IMR-90 (cell line): ENCODE measurements at regions not wholly inside any gene's neighbourhood (a gene's known extent, or its start where the extent isn't known, plus 50 kb on each side); places are given as distances from the start of the nearest gene placed in this dataset.

Source experiments
- ATAC-seq: fragments of 200-7000 bp; cut with Tn5 transposase; 2 replicates; pipeline ENCODE4 v1.9.1; 2020; ENCODE audit warnings: low read depth, mild to moderate bottlenecking, moderate library complexity
- BruUV-seq: library from RNA; stranded (reverse); fragments of 400-500 nt; replicated peaks from 2 replicates; lab custom pipeline; 2021; lab: Mats Ljungman, UMichigan
- CTCF ChIA-PET: fragments of 300-600 bp; formaldehyde crosslinking; extraction: SDS; loops from one replicate; lab custom pipeline; 2021; ENCODE audit warnings: antibody characterized with exemption; lab: Yijun Ruan, JAX
- POLR2A ChIA-PET: fragments of 300-600 bp; sonication (Branson Sonifier 250); formaldehyde crosslinking; loops from one replicate; lab custom pipeline; 2022; ENCODE audit warnings: antibody characterized with exemption; ENCODE audit not compliant: unreplicated experiment; lab: Charles Lee
- DNase-seq: peaks from one replicate; pipeline ENCODE4 v3.0.0; 2013
- H2AFZ ChIP-seq: replicated peaks from 2 replicates; pipeline ENCODE3; 2013; ENCODE audit warnings: low read length, mild to moderate bottlenecking; ENCODE audit not compliant: poor library complexity
- H2AK5ac ChIP-seq: 2 replicates; pipeline ENCODE4 v1.6.1; 2013; ENCODE audit warnings: low read depth, low read length, inconsistent platforms
- H2AK9ac ChIP-seq: replicated peaks from 2 replicates; pipeline ENCODE3; 2013; ENCODE audit warnings: mild to moderate bottlenecking, low read depth, low read length, moderate library complexity; ENCODE audit not compliant: poor library complexity
- H2BK120ac ChIP-seq: 2 replicates; pipeline ENCODE4 v1.6.1; 2013; ENCODE audit warnings: low read depth, low read length, inconsistent platforms
- H2BK15ac ChIP-seq: 3 replicates; pipeline ENCODE4 v1.6.1; 2013; ENCODE audit warnings: low read depth, low read length, inconsistent platforms
- H2BK20ac ChIP-seq: 2 replicates; pipeline ENCODE4 v1.6.1; 2013; ENCODE audit warnings: low read depth, mild to moderate bottlenecking, inconsistent platforms, low read length, moderate library complexity
- H2BK5ac ChIP-seq: 2 replicates; pipeline ENCODE4 v1.6.1; 2013; ENCODE audit warnings: mild to moderate bottlenecking, low read depth, low read length, inconsistent platforms; ENCODE audit not compliant: poor library complexity, severe bottlenecking
- H3K14ac ChIP-seq: replicated peaks from 2 replicates; pipeline ENCODE4 v1.6.1; 2013; ENCODE audit warnings: low read depth, low read length, inconsistent platforms
- H3K18ac ChIP-seq: 2 replicates; pipeline ENCODE4 v1.6.1; 2013; ENCODE audit warnings: low read depth, low read length, control low read depth
- H3K23ac ChIP-seq: 2 replicates; pipeline ENCODE4 v1.6.1; 2013; ENCODE audit warnings: low read depth, low read length, inconsistent platforms
- H3K27ac ChIP-seq: 2 replicates; pipeline ENCODE4 v1.5.1; 2013; ENCODE audit warnings: mild to moderate bottlenecking, control low read depth, low read length; ENCODE audit not compliant: insufficient read depth
- H3K27me3 ChIP-seq: 2 replicates; pipeline ENCODE4 v1.6.1; 2013; ENCODE audit warnings: low read length; ENCODE audit not compliant: control insufficient read depth, insufficient read depth
- H3K36me3 ChIP-seq: 2 replicates; pipeline ENCODE4 v1.6.1; 2013; ENCODE audit warnings: low read length, mixed read lengths; ENCODE audit not compliant: control insufficient read depth, insufficient read depth
- H3K4ac ChIP-seq: 2 replicates; pipeline ENCODE4 v1.6.1; 2013; ENCODE audit warnings: low read depth, low read length, inconsistent platforms
- H3K4me1 ChIP-seq: 2 replicates; pipeline ENCODE4 v1.6.1; 2013; ENCODE audit warnings: low read length, mixed read lengths; ENCODE audit not compliant: control insufficient read depth, insufficient read depth
- H3K4me2 ChIP-seq: 2 replicates; pipeline ENCODE4 v1.6.1; 2013; ENCODE audit warnings: low read depth, mild to moderate bottlenecking, control low read depth, low read length, moderate library complexity
- H3K4me3 ChIP-seq: 2 replicates; pipeline ENCODE4 v1.5.1; 2013; ENCODE audit warnings: low read depth, mild to moderate bottlenecking, control low read depth, low read length, moderate library complexity; ENCODE audit not compliant: insufficient read depth
- H3K56ac ChIP-seq: 2 replicates; pipeline ENCODE4 v1.6.1; 2013; ENCODE audit warnings: low read length, inconsistent platforms; ENCODE audit not compliant: insufficient read depth; ENCODE audit errors: extremely low read depth
- H3K79me1 ChIP-seq, 2 experiments: 2 replicates each; pipeline ENCODE4 v1.6.1; 2013; ENCODE audit warnings: low read length in 2 of 2, inconsistent platforms in 1 of 2, low read depth in 1 of 2
- H3K9ac ChIP-seq: 2 replicates; pipeline ENCODE4 v1.6.1; 2013; ENCODE audit warnings: low read depth, low read length, control low read depth
- H3K9me1 ChIP-seq: 2 replicates; pipeline ENCODE4 v1.6.1; 2013; ENCODE audit warnings: low read length, inconsistent platforms; ENCODE audit not compliant: insufficient read depth
- H3K9me3 ChIP-seq: 2 replicates; pipeline ENCODE4 v1.6.1; 2013; ENCODE audit warnings: low read length; ENCODE audit not compliant: control insufficient read depth, insufficient read depth
- H4K20me1 ChIP-seq: 2 replicates; pipeline ENCODE4 v1.6.1; 2013; ENCODE audit warnings: low read length, inconsistent platforms; ENCODE audit not compliant: insufficient read depth
- H4K5ac ChIP-seq: 2 replicates; pipeline ENCODE4 v1.6.1; 2013; ENCODE audit warnings: mild to moderate bottlenecking, low read depth, low read length, control low read depth
- H4K8ac ChIP-seq, 2 experiments: 2 replicates each; pipeline ENCODE4 v1.6.1; 2013; ENCODE audit warnings: low read depth in 2 of 2, low read length in 2 of 2, control low read depth in 1 of 2, inconsistent platforms in 1 of 2
- H4K91ac ChIP-seq: 2 replicates; pipeline ENCODE4 v1.6.1; 2013; ENCODE audit warnings: low read depth, low read length, inconsistent platforms; ENCODE audit not compliant: insufficient read depth
- BHLHE40 ChIP-seq: fragments of 150-350 bp; IDR thresholded peaks from 2 replicates; pipeline ENCODE4 v1.6.1; 2016; ENCODE audit warnings: mild to moderate bottlenecking, low read depth, low read length
- CEBPB ChIP-seq: IDR thresholded peaks from 2 replicates; pipeline ENCODE4 v1.6.1; 2012; ENCODE audit warnings: low read depth, low read length, improper control_type of control experiment
- FOS ChIP-seq: fragments of 150-350 bp; IDR thresholded peaks from 2 replicates; pipeline ENCODE4 v1.6.1; 2016; ENCODE audit warnings: low read depth, low read length
- MAFK ChIP-seq: IDR thresholded peaks from 2 replicates; pipeline ENCODE4 v1.6.1; 2012; ENCODE audit warnings: low read depth, low read length, improper control_type of control experiment
- NFE2L2 ChIP-seq: fragments of 150-350 bp; IDR thresholded peaks from 2 replicates; pipeline ENCODE4 v1.6.1; 2016; ENCODE audit warnings: low read depth, mild to moderate bottlenecking, low read length
- RFX5 ChIP-seq: IDR thresholded peaks from 2 replicates; pipeline ENCODE4 v1.8.0; 2012; ENCODE audit warnings: low read depth, mild to moderate bottlenecking, low read length, moderate library complexity
- SMC3 ChIP-seq: fragments of 150-350 bp; IDR thresholded peaks from 2 replicates; pipeline ENCODE4 v1.6.1; 2016; ENCODE audit warnings: low read depth, mild to moderate bottlenecking, antibody characterized with exemption, low read length, moderate library complexity
- WGBS, 2 experiments: methylation state at CpG; one replicate each; pipeline versions ENCODE4 v1.1.5 to v1.1.7; 2013; ENCODE audit warnings: missing lambda C conversion rate in 2 of 2; ENCODE audit not compliant: insufficient read length in 1 of 2; ENCODE audit errors: extremely low coverage in 2 of 2; 5-methylcytosine and 5-hydroxymethylcytosine counted together
- dilution Hi-C: fragments of 300-500 bp; cut with HindIII; formaldehyde crosslinking; loops from one replicate; pipeline ENCODE4 v1.14.3; 2018; ENCODE audit warnings: low sequenced_read_pairs; ENCODE audit not compliant: unreplicated experiment
- in situ Hi-C: fragments of 300-500 bp; cut with MboI; formaldehyde crosslinking; loops from 3 replicates; pipeline ENCODE4 v1.14.3; 2019; ENCODE audit warnings: low sequenced_read_pairs, inconsistent platforms, mixed read lengths
- intact Hi-C: fragments of 100-400 bp; cut with micrococcal nuclease; formaldehyde crosslinking; loops from 2 replicates; pipeline ENCODE4 v1.10.0; 2022

- no peaks in the 10 kb centered on the region for H3K79me1 ChIP-seq
- H3K14ac ChIP-seq, result no peak overlapping the region
- H2BK15ac ChIP-seq, result no peak overlapping the region
- ATAC-seq (no peak), DNase-seq (no peak)
- no peak overlapping the region; the same call in 1 of the 2 replicates for H4K91ac ChIP-seq
- H3K9ac ChIP-seq, result no peak overlapping the region
- H3K4me3 ChIP-seq, result no peak overlapping the region
- no peaks in the 10 kb centered on the region for H3K9me3 ChIP-seq
- no CpG with 5 or more reads among the region's 4 CpGs for whole genome bisulfite sequencing, 2 experiments
- CTCF ChIA-PET, result no interaction called here
- no peak overlapping the region for H2AFZ ChIP-seq
- H3K4ac ChIP-seq, result no peak overlapping the region
- 0 out of 2 replicates have a peak, but pooled peaks cover 2% of the 10 kb centered on the region for H3K4me1 ChIP-seq
- H2BK20ac ChIP-seq, result 0 out of 2 replicates have a peak overlapping the region, but pooled peaks have one; percentile 1
- TF ChIP-seq MAFK (no peak), SMC3 (no peak), RFX5 (no peak), CEBPB (peak; percentile 65), NFE2L2 (no peak), FOS (no peak), BHLHE40 (no peak)
- H3K9me1 ChIP-seq, result no peaks in the 10 kb centered on the region
- POLR2A ChIA-PET, result no interaction called here
- BruUV-seq, result no TSS peak
- no peak overlapping the region; the same call in 1 of the 2 replicates for H3K18ac ChIP-seq
- no peak overlapping the region for H3K23ac ChIP-seq
- H2AK5ac ChIP-seq, result no peak overlapping the region
- H2BK120ac ChIP-seq, result no peak overlapping the region
- H3K27me3 ChIP-seq, result no peaks in the 10 kb centered on the region
- in situ Hi-C loops, result no loop called here
- intact Hi-C loops, result no loop called here
- no peak overlapping the region for H2AK9ac ChIP-seq
- H4K20me1 ChIP-seq, result no peaks in the 10 kb centered on the region
- no peak overlapping the region for H4K8ac ChIP-seq
- H3K56ac ChIP-seq, result no peak overlapping the region
- H3K4me2 ChIP-seq, result no peak overlapping the region
- no peaks in the 10 kb centered on the region; the same call in 1 of the 2 replicates for H3K36me3 ChIP-seq
- no peak overlapping the region for H4K5ac ChIP-seq
- H2BK5ac ChIP-seq, result no peak overlapping the region
- no peak overlapping the region for H3K27ac ChIP-seq
- dilution Hi-C loops, result no loop called here
Measured at GRCh38 chr18:40883271-40883670, 1071.8 kb upstream of the PIK3C3 start.
